Endothelial cell of umbilical vein (primary cell): ENCODE measurements at regions not wholly inside any gene's neighbourhood (a gene's known extent, or its start where the extent isn't known, plus 50 kb on each side); places are given as distances from the start of the nearest gene placed in this dataset.

ENCODE experiments used
- BruUV-seq: library from RNA; stranded (reverse); fragments of 400-500 nt; replicated peaks from 2 replicates; lab custom pipeline; 2021; lab: Mats Ljungman, UMichigan
- CTCF ChIA-PET: fragments of 300-600, 350-600 bp; sonication (Branson Sonifier 250); formaldehyde crosslinking; loops from one replicate; lab custom pipeline; 2021; ENCODE audit warnings: antibody characterized with exemption, inconsistent platforms; lab: Charles Lee
- POLR2A ChIA-PET: fragments of 300-600, 350-600 bp; sonication (Branson Sonifier 250); formaldehyde crosslinking; loops from one replicate; lab custom pipeline; 2021; ENCODE audit warnings: antibody characterized with exemption, inconsistent platforms; lab: Charles Lee
- DNase-seq: peaks from one replicate; pipeline ENCODE4 v3.0.0-alpha.2; 2011; ENCODE audit warnings: low read depth, low spot score
- FAIRE-seq: peaks from 2 replicates; lab custom pipeline; 2011; peaks lifted over from hg19 to GRCh38; lab: Jason Lieb, UNC
- H2AFZ ChIP-seq: 2 replicates; pipeline ENCODE4 v1.6.0; 2012; ENCODE audit warnings: low read depth, low read length, control low read depth, inconsistent platforms
- H3K27ac ChIP-seq: 2 replicates; pipeline ENCODE4 v1.5.1; 2011; ENCODE audit warnings: low read depth, mild to moderate bottlenecking, control low read depth, low read length, moderate library complexity; ENCODE audit not compliant: insufficient read depth
- H3K27me3 ChIP-seq, 2 experiments: 2 replicates each; pipeline versions ENCODE4 v1.6.0 to v1.6.1; 2011; ENCODE audit warnings: low read length in 2 of 2, mixed read lengths in 1 of 2; ENCODE audit not compliant: control insufficient read depth in 2 of 2, insufficient read depth in 2 of 2
- H3K36me3 ChIP-seq, 2 experiments: 2 replicates in 1 of 2; 3 replicates in 1 of 2; pipeline ENCODE4 v1.5.1; 2011; ENCODE audit warnings: low read length in 2 of 2, mild to moderate bottlenecking in 1 of 2, moderate library complexity in 1 of 2; ENCODE audit not compliant: control insufficient read depth in 2 of 2, insufficient read depth in 2 of 2; ENCODE audit errors: extremely low read depth in 1 of 2
- H3K4me1 ChIP-seq: 3 replicates; pipeline ENCODE4 v1.5.1; 2011; ENCODE audit warnings: mild to moderate bottlenecking, low read length; ENCODE audit not compliant: control insufficient read depth, insufficient read depth; ENCODE audit errors: extremely low read depth
- H3K4me2 ChIP-seq: 2 replicates; pipeline ENCODE4 v1.6.1; 2011; ENCODE audit warnings: low read length, control low read depth, mixed read lengths; ENCODE audit not compliant: insufficient read depth
- H3K4me3 ChIP-seq, 3 experiments: fragments of 200-600 bp in 1 of 3; sonication (generic), shearing (Covaris generic) in 1 of 3; replicated peaks in 1 of 3; 2 replicates each; pipeline ENCODE4 v1.5.1; 2011 to 2016; ENCODE audit warnings: control low read depth in 3 of 3, low read length in 3 of 3, mild to moderate bottlenecking in 2 of 3, inconsistent platforms in 1 of 3, low read depth in 1 of 3, moderate library complexity in 1 of 3; ENCODE audit not compliant: insufficient read depth in 1 of 3
- H3K79me2 ChIP-seq: 2 replicates; pipeline ENCODE4 v1.6.0; 2012; ENCODE audit warnings: low read length, inconsistent platforms; ENCODE audit not compliant: control insufficient read depth, insufficient read depth
- H3K9ac ChIP-seq: replicated peaks from 2 replicates; pipeline ENCODE3; 2011; ENCODE audit warnings: low read length, control low read depth; ENCODE audit not compliant: insufficient read depth; ENCODE audit errors: extremely low read depth
- H3K9me1 ChIP-seq: replicated peaks from 3 replicates; pipeline ENCODE4 v1.6.0; 2011; ENCODE audit warnings: mild to moderate bottlenecking, low read length; ENCODE audit not compliant: control insufficient read depth, insufficient read depth; ENCODE audit errors: extremely low read depth
- H3K9me3 ChIP-seq: replicated peaks from 2 replicates; pipeline ENCODE4 v1.5.1; 2012; ENCODE audit warnings: low read length, inconsistent platforms; ENCODE audit not compliant: control insufficient read depth, insufficient read depth
- H4K20me1 ChIP-seq: replicated peaks from 2 replicates; pipeline ENCODE3; 2011; ENCODE audit warnings: mild to moderate bottlenecking, low read length; ENCODE audit not compliant: control insufficient read depth, insufficient read depth; ENCODE audit errors: extremely low read depth
- CTCF ChIP-seq, 2 donors: IDR thresholded peaks; 1 replicate in 1 of 2; 2 replicates in 1 of 2; pipeline ENCODE4 v1.5.1; 2011; ENCODE audit warnings: low read length in 2 of 2, mild to moderate bottlenecking in 2 of 2, moderate library complexity in 2 of 2, control low read depth in 1 of 2, inconsistent platforms in 1 of 2, low read depth in 1 of 2; ENCODE audit not compliant: insufficient read depth in 1 of 2; ENCODE audit errors: extremely low read depth in 1 of 2
- EZH2 ChIP-seq: IDR thresholded peaks from 2 replicates; pipeline ENCODE4 v1.6.1; 2012; ENCODE audit warnings: borderline replicate concordance, low read depth, mild to moderate bottlenecking, moderate library complexity, low read length, inconsistent platforms; ENCODE audit not compliant: severe bottlenecking
- FOS ChIP-seq: IDR thresholded peaks from 2 replicates; pipeline ENCODE4 v1.6.1; 2011; ENCODE audit warnings: mild to moderate bottlenecking, low read length, moderate library complexity, borderline replicate concordance; ENCODE audit not compliant: insufficient read depth
- GATA2 ChIP-seq: IDR thresholded peaks from 2 replicates; pipeline ENCODE4 v1.7.0; 2011; ENCODE audit warnings: low read depth, mild to moderate bottlenecking, moderate library complexity, mixed read lengths, low read length; ENCODE audit not compliant: insufficient read length, insufficient read depth
- JUN ChIP-seq: IDR thresholded peaks from 2 replicates; pipeline ENCODE4 v1.6.1; 2011; ENCODE audit warnings: borderline replicate concordance, low read depth; ENCODE audit not compliant: insufficient read length, insufficient read depth
- MAX ChIP-seq: IDR thresholded peaks from 2 replicates; pipeline ENCODE4 v1.6.1; 2011; ENCODE audit not compliant: insufficient read depth, insufficient read length
- MYC ChIP-seq: IDR thresholded peaks from one replicate; pipeline ENCODE4 v1.6.1; 2011; ENCODE audit warnings: mild to moderate bottlenecking, low read depth, low read length
- POLR2A ChIP-seq: IDR thresholded peaks from 2 replicates; pipeline ENCODE4 v1.6.1; 2012; ENCODE audit warnings: low read depth, mild to moderate bottlenecking, control low read depth, low read length
- POLR2AphosphoS5 ChIP-seq: IDR thresholded peaks from 2 replicates; pipeline ENCODE4 v1.6.1; 2012; ENCODE audit warnings: low read depth, mild to moderate bottlenecking, control low read depth, low read length, moderate library complexity; ENCODE audit not compliant: insufficient read depth
- dilution Hi-C: fragments of 300-500 bp; cut with MboI; formaldehyde crosslinking; loops from one replicate; pipeline ENCODE4 v1.15.0; 2019; ENCODE audit warnings: low sequenced_read_pairs; ENCODE audit not compliant: extremely low pct_ligation_motif_present
- intact Hi-C: fragments of 100-400 bp; cut with micrococcal nuclease; formaldehyde crosslinking; loops from one replicate; pipeline ENCODE4 v1.10.0; 2022

GRCh38 chr15:87083201-87083600, 1003.5 kb downstream of the AGBL1 start:
- TF ChIP-seq POLR2AphosphoS5, result no peak
- no peak for TF ChIP-seq GATA2
- no peak for TF ChIP-seq EZH2
- TF ChIP-seq FOS, result no peak
- TF ChIP-seq MAX, result no peak
- no peak for TF ChIP-seq MYC
- TF ChIP-seq JUN, result no peak
- no peak for TF ChIP-seq CTCF (IDR thresholded peaks at IDR 0.05; ENCODE audit: extremely low read depth in 1 of 2, insufficient read depth in 1 of 2, low read depth in 1 of 2, low read length in 2 of 2)
- no peak for TF ChIP-seq POLR2A
- no peaks in the 10 kb centered on the region for H3K79me2 ChIP-seq
- H3K4me2 ChIP-seq, result no peak overlapping the region
- no peaks in the 10 kb centered on the region for H3K4me1 ChIP-seq
- H2AFZ ChIP-seq, result no peak overlapping the region
- H3K27ac ChIP-seq, result no peak overlapping the region
- DNase-seq (no peak), FAIRE-seq (no peak)
- H3K9me1 ChIP-seq, result no peaks in the 10 kb centered on the region
- POLR2A ChIA-PET, result no interaction called here
- intact Hi-C loops (no loop called here), dilution Hi-C loops (no loop called here)
- CTCF ChIA-PET, result no interaction called here
- no TSS peak for BruUV-seq
- H3K9ac ChIP-seq, result no peak overlapping the region
- H4K20me1 ChIP-seq, result no peaks in the 10 kb centered on the region
- H3K4me3 ChIP-seq, result no peak overlapping the region
- no peaks in the 10 kb centered on the region for H3K27me3 ChIP-seq
- peaks cover 8% of the 10 kb centered on the region for H3K9me3 ChIP-seq
- no peaks in the 10 kb centered on the region for H3K36me3 ChIP-seq
